HG03520 (cell line): ENCODE measurements at regions not wholly inside any gene's neighbourhood (a gene's known extent, or its start where the extent isn't known, plus 50 kb on each side); places are given as distances from the start of the nearest gene placed in this dataset.

Experiments used
- ATAC-seq: cut with Tn5 transposase; IDR thresholded peaks from one replicate; pipeline ENCODE4 v1.9.1; 2021; ENCODE audit warnings: mild to moderate bottlenecking, moderate library complexity; ENCODE audit not compliant: unreplicated experiment

- ATAC-seq: no peak
These were observed 109.6 kb upstream of the BACH2 start for GRCh38 chr6:90406142-90406794.

GRCh38 chr6:90403489-90404381, 107.1 kb upstream of the BACH2 start:
- no peak for ATAC-seq

GRCh38 chr6:90402831-90403192, 106.2 kb upstream of the BACH2 start:
- ATAC-seq: no peak

GRCh38 chr6:90401933-90402830, 105.5 kb upstream of the BACH2 start:
- ATAC-seq: no peak

GRCh38 chr6:90399970-90400369, 103.3 kb upstream of the BACH2 start:
- no peak for ATAC-seq

- no peak for ATAC-seq
These were observed 101.5 kb upstream of the BACH2 start for GRCh38 chr6:90397929-90398674.

GRCh38 chr6:90397047-90397446, 100.4 kb upstream of the BACH2 start:
- ATAC-seq: no peak

GRCh38 chr6:90393232-90393884, 96.7 kb upstream of the BACH2 start:
- ATAC-seq: peak; percentile 80

- no peak for ATAC-seq
These were observed 93.7 kb upstream of the BACH2 start for GRCh38 chr6:90390379-90390778.

GRCh38 chr6:90388395-90388794, 91.8 kb upstream of the BACH2 start:
- ATAC-seq: no peak

- ATAC-seq: no peak
These were observed 91.2 kb upstream of the BACH2 start for GRCh38 chr6:90387826-90388225.

GRCh38 chr6:90387383-90387775, 90.7 kb upstream of the BACH2 start:
- ATAC-seq: no peak

GRCh38 chr6:90386399-90387382, 90.0 kb upstream of the BACH2 start:
- no peak for ATAC-seq

- ATAC-seq: no peak
These were observed 89.2 kb upstream of the BACH2 start for GRCh38 chr6:90385759-90386313.

GRCh38 chr6:90384720-90385119, 88.1 kb upstream of the BACH2 start:
- ATAC-seq: no peak

- ATAC-seq: no peak
These were observed 86.7 kb upstream of the BACH2 start for GRCh38 chr6:90383196-90383822.

GRCh38 chr6:90382760-90383159, 86.1 kb upstream of the BACH2 start:
- ATAC-seq: no peak
